Stimulated activated naive CD8-positive, alpha-beta T cell treated with anti-CD3 and anti-CD28 coated beads, Interleukin-15, Interleukin-2, amounts not matched to agents 100 ng/mL and 50 ng/mL, for 24 hours (primary cell): ENCODE measurements at regions not wholly inside any gene's neighbourhood (a gene's known extent, or its start where the extent isn't known, plus 50 kb on each side); places are given as distances from the start of the nearest gene placed in this dataset.
A peak's percentile ranks its signal among the peaks of the same experiment; 100 is the strongest.
"Not testable (repeated sequence)": the region's sequence is repeated elsewhere in the genome, so short reads cannot be mapped to it uniquely, and the experiment has no call there.

ENCODE experiments used
- H3K27ac Mint-ChIP-seq: one replicate; pipeline ENCODE4 v1.8.0; 2021; ENCODE audit warnings: mild to moderate bottlenecking, mixed read lengths
- H3K27me3 Mint-ChIP-seq: one replicate; pipeline ENCODE4 v1.8.0; 2021; ENCODE audit warnings: mixed read lengths
- H3K36me3 Mint-ChIP-seq: one replicate; pipeline ENCODE4 v1.8.0; 2021; ENCODE audit warnings: low read depth, mixed read lengths
- H3K4me1 Mint-ChIP-seq: one replicate; pipeline ENCODE4 v1.8.0; 2021; ENCODE audit warnings: low read depth, mixed read lengths
- H3K4me3 Mint-ChIP-seq: one replicate; pipeline ENCODE4 v1.8.0; 2021; ENCODE audit warnings: mild to moderate bottlenecking, mixed read lengths
- H3K9me3 Mint-ChIP-seq: one replicate; pipeline ENCODE4 v1.8.0; 2021; ENCODE audit warnings: mixed read lengths

- Mint-ChIP-seq H3K27me3 (peaks cover 44% of the 10 kb centered on the region), H3K4me3 (no peak overlapping the region), H3K4me1 (peaks cover 26% of the 10 kb centered on the region), H3K27ac (no peak overlapping the region), H3K9me3 (no peaks in the 10 kb centered on the region), H3K36me3 (no peaks in the 10 kb centered on the region)
Measured at GRCh38 chr6:44004136-44004535, 123.1 kb downstream of the MRPL14 start.

GRCh38 chr6:44003345-44004061 is 123.7 kb downstream of the MRPL14 start:
- Mint-ChIP-seq H3K27me3 (peaks cover 50% of the 10 kb centered on the region), H3K36me3 (no peaks in the 10 kb centered on the region), H3K9me3 (no peaks in the 10 kb centered on the region), H3K4me1 (peaks cover 26% of the 10 kb centered on the region), H3K4me3 (peak overlapping the region; percentile 45), H3K27ac (no peak overlapping the region)

GRCh38 chr6:44002593-44003344 is 124.5 kb downstream of the MRPL14 start:
- no peaks in the 10 kb centered on the region for H3K9me3 Mint-ChIP-seq
- H3K27me3 Mint-ChIP-seq = peaks cover 49% of the 10 kb centered on the region
- peak overlapping the region; percentile 45 for H3K4me3 Mint-ChIP-seq
- H3K27ac Mint-ChIP-seq = no peak overlapping the region
- H3K4me1 Mint-ChIP-seq = peaks cover 26% of the 10 kb centered on the region
- H3K36me3 Mint-ChIP-seq = no peaks in the 10 kb centered on the region

GRCh38 chr6:44002067-44002592 is 125.1 kb downstream of the MRPL14 start:
- H3K27ac Mint-ChIP-seq = no peak overlapping the region
- peaks cover 26% of the 10 kb centered on the region for H3K4me1 Mint-ChIP-seq
- no peaks in the 10 kb centered on the region for H3K9me3 Mint-ChIP-seq
- peak overlapping the region; percentile 41 for H3K4me3 Mint-ChIP-seq
- no peaks in the 10 kb centered on the region for H3K36me3 Mint-ChIP-seq
- H3K27me3 Mint-ChIP-seq = peaks cover 45% of the 10 kb centered on the region

- Mint-ChIP-seq H3K36me3 (no peaks in the 10 kb centered on the region), H3K27ac (peak overlapping the region; percentile 36), H3K9me3 (no peaks in the 10 kb centered on the region), H3K4me3 (peak overlapping the region; percentile 82), H3K4me1 (peaks cover 26% of the 10 kb centered on the region), H3K27me3 (peaks cover 42% of the 10 kb centered on the region)
Measured at GRCh38 chr6:44001318-44002066, 125.8 kb downstream of the MRPL14 start.

GRCh38 chr6:44000164-44000842 is 126.9 kb downstream of the MRPL14 start:
- no peaks in the 10 kb centered on the region for H3K9me3 Mint-ChIP-seq
- H3K4me3 Mint-ChIP-seq = peak overlapping the region; percentile 82
- no peaks in the 10 kb centered on the region for H3K36me3 Mint-ChIP-seq
- peak overlapping the region; percentile 85 for H3K27ac Mint-ChIP-seq
- H3K4me1 Mint-ChIP-seq = peaks cover 26% of the 10 kb centered on the region
- H3K27me3 Mint-ChIP-seq = peaks cover 35% of the 10 kb centered on the region

GRCh38 chr6:43999628-44000027 is 127.6 kb downstream of the MRPL14 start:
- no peaks in the 10 kb centered on the region for H3K36me3 Mint-ChIP-seq
- H3K9me3 Mint-ChIP-seq = no peaks in the 10 kb centered on the region
- no peak overlapping the region for H3K27ac Mint-ChIP-seq
- peaks cover 26% of the 10 kb centered on the region for H3K4me1 Mint-ChIP-seq
- H3K4me3 Mint-ChIP-seq = no peak overlapping the region
- peaks cover 32% of the 10 kb centered on the region for H3K27me3 Mint-ChIP-seq

GRCh38 chr6:43998592-43999243 is 128.5 kb downstream of the MRPL14 start:
- not testable (repeated sequence) for H3K4me3 Mint-ChIP-seq, H3K9me3 Mint-ChIP-seq, H3K27ac Mint-ChIP-seq, H3K36me3 Mint-ChIP-seq
- Mint-ChIP-seq H3K27me3 (peaks cover 26% of the 10 kb centered on the region), H3K4me1 (peaks cover 23% of the 10 kb centered on the region)

- H3K4me1 Mint-ChIP-seq = peaks cover 19% of the 10 kb centered on the region
- not testable (repeated sequence) for H3K9me3 Mint-ChIP-seq, H3K4me3 Mint-ChIP-seq, H3K27ac Mint-ChIP-seq, H3K36me3 Mint-ChIP-seq
- peaks cover 20% of the 10 kb centered on the region for H3K27me3 Mint-ChIP-seq
Measured at GRCh38 chr6:43997990-43998585, 129.2 kb downstream of the MRPL14 start.

- Mint-ChIP-seq H3K27me3 (peaks cover 20% of the 10 kb centered on the region), H3K9me3 (no peaks in the 10 kb centered on the region)
Measured at GRCh38 chr6:43997345-43997677, 129.9 kb downstream of the MRPL14 start.

GRCh38 chr6:43996618-43997344 is 130.5 kb downstream of the MRPL14 start:
- Mint-ChIP-seq H3K36me3 (no peaks in the 10 kb centered on the region), H3K4me1 (peaks cover 13% of the 10 kb centered on the region), H3K27me3 (peaks cover 19% of the 10 kb centered on the region), H3K9me3 (no peaks in the 10 kb centered on the region), H3K4me3 (no peak overlapping the region), H3K27ac (no peak overlapping the region)

More at GRCh38 chr6:43997345-43997677, 129.9 kb downstream of the MRPL14 start:
- Mint-ChIP-seq H3K4me1 (peaks cover 14% of the 10 kb centered on the region), H3K4me3 (no peak overlapping the region), H3K36me3 (no peaks in the 10 kb centered on the region), H3K27ac (no peak overlapping the region)

GRCh38 chr6:43995137-43995536 is 132.1 kb downstream of the MRPL14 start:
- Mint-ChIP-seq H3K9me3 (no peaks in the 10 kb centered on the region), H3K4me1 (peaks cover 2% of the 10 kb centered on the region), H3K27ac (no peak overlapping the region), H3K36me3 (no peaks in the 10 kb centered on the region), H3K27me3 (peaks cover 12% of the 10 kb centered on the region), H3K4me3 (no peak overlapping the region)

- Mint-ChIP-seq H3K27me3 (peaks cover 8% of the 10 kb centered on the region), H3K27ac (no peak overlapping the region), H3K4me1 (no peaks in the 10 kb centered on the region), H3K4me3 (no peak overlapping the region), H3K36me3 (no peaks in the 10 kb centered on the region), H3K9me3 (no peaks in the 10 kb centered on the region)
Measured at GRCh38 chr6:43993881-43994523, 133.2 kb downstream of the MRPL14 start.
